Endometrium (tissue), 2 donors: ENCODE measurements at regions not wholly inside any gene's neighbourhood (a gene's known extent, or its start where the extent isn't known, plus 50 kb on each side); places are given as distances from the start of the nearest gene placed in this dataset.
A peak's percentile ranks its signal among the peaks of the same experiment; 100 is the strongest.

ENCODE experiments used
- FAIRE-seq: peaks from 2 replicates; lab custom pipeline; 2012; peaks lifted over from hg19 to GRCh38; lab: Jason Lieb, UNC
- donor health status: control.
- donor health status: control.

DNA sequence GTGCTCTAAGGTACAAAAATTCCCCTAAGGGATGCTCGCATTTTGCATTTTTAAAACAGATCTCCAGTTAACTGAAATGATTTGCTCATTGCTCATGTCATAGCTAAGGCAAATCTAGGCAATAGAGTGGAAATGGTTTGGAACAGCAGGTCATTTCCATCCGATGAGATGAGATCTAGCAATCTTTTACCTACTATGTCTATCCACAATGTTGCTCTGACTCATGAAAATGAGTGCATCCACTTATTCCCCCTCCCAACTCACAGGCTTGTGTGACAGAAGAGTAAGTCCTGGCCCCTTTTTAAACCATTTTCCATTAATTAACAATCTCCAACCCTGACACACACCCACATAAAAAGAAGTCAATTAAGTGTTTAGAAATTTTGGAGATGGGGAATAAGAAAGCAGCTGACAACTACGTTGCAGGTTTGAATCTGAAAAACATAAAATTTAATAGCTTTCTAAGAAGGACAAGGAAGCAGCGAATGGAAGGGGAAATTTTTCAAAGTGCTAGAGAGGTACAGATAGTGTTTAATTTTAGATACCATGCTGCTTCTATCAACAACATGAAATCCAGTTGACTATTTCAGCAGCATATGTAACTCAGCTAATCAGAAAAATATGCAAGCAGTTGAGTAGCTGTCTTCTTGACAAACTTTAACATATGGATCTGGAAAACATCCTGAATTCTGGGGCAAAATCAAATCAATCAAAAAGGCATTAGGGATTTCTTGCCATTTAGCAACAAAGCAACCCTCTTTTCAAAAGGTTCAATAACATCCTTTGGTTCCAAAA, 112.0 kb downstream of the TMCO5A start:
- FAIRE-seq, result no peak

DNA sequence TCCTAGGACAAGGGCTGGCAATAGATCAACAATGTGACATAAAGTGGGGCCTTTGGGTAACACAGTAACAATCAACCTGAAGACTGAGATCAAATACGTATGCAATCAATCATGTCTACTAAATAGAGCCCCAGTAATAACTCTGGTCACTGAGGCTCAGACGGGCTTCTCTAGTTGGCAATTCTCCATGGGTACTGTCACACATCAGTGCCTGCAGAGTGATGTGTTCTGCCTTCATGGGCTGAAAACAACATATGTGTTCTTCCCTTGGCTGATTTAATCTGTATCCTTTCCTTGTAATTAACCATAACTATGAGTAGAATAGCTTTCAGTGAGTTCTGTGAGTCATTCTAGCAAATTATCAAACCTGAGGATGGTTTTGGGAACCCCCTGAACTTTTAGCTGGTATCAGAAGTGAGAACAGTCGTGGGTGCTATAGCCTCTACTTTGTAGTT, 113.6 kb downstream of the TMCO5A start:
- no peak for FAIRE-seq

- no peak for FAIRE-seq
Observed at GRCh38 chr15:38049891-38050290, 115.5 kb downstream of the TMCO5A start.

DNA sequence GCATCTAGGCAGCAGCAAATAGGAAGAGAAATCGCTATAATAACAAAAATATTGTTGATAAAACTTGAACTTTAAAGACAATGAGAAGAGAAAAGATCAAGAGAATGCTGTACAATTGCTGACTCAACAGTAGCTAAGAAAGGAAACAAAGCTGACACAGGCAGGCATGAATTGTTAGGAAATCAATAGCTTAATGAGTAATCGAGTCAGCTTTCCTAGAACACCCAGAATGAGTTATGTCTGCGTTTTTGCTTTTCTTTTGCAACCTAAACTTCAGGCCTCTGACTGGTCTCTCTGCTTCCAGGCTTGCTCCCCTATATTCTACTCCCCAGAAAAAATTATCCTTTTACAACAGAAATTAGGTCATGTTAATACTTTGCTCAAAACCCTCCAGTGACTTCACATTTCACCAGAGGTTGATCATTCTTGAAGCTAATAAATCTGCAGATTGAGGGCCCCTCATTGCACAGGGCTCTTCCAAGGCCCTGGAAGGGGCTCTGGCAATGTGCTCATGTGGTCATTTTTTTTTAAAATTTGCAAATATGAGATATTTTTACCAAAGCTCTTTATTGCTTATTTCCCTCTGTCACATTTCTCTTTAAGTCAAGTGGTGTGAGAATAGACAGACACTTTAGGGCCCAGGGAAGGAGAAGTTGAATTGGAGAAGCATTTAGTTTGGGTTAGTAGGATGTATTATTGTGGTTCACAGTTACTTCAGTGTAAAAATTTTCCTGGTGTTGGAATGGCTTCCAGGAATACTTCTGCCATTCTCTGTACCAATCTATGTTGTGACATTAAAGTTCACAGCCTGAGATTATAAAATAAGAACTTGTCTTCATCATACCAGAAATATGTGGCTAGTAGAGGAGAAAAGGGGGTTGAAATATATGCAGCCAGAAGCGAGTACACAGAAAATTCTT, 116.3 kb downstream of the TMCO5A start:
- FAIRE-seq, result no peak

DNA sequence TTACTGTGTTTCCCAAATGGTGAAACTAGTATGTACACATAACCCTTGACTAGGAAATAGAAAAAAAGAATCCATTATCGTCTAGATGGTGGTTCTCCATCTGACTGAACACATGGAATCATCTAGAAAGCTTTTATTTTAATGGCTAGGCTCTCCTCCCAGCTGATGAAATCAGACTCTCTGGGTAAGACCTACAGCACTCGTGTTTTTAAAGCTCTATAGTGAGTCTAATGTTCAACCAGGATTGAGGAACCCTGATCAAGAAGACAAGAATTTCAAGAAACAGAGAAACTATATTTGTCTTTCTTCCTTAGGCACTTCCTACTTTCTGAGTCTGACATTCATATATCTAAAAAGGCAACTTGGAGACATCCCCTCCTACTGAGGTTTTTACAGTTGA, 118.8 kb downstream of the TMCO5A start:
- FAIRE-seq, result no peak

DNA sequence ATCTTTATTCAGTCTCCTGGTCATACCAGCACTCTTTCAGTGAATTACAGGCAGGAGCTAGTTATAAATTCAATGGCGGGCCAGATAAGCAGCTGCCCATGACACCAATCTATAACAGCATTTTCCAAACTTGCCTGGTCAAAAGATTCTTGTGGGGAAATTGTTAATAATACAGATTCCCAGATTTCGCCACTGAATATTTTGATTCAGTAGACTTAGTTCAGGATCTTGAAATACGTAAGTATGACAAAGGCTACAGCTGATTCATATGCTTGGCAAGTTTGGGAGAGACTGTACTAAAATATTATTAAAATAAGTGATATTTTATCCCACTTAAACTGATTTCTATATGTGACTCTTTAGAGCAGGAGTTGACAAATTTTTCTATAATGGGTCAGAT, 119.3 kb downstream of the TMCO5A start:
- no peak for FAIRE-seq

DNA sequence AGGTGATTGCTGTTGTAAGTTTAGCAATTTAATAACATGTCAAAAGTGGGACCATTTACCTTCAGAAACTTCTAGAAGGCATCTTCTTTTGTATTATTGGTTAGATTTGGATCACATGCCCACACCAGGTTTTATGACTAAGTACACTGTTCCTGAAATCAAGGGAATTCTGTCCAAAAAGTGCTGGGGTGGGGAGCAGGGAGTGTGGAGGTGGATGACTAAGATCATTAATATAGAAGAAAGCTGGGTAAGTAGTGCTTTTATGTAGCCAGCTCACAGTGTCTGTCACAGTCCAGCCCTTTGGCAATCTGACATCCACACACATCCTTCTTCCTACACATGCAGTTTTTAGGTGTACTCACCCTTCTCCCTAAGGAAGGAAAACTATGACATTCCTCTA, 120.0 kb downstream of the TMCO5A start:
- FAIRE-seq, result no peak

- FAIRE-seq, result peak; percentile 12
Observed at GRCh38 chr15:38058596-38059075, 124.2 kb downstream of the TMCO5A start.

DNA sequence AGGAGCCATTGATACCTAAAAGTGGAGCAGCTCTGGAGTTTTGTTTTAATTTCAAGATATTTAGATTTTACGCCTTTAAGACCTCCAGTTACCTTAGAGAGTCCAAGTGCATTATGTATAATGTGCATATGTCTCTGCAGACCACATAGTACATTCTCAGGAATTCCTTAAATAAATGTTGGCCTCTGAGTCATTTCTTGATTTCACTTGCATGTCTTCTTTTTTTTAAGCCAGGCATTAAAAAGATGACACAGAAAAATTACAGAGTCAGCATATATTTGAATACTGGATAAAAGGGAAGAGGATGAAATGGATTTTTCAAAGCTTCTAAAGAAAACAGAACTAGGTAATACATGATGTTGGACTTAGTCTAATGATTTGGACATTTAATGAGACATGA, 125.2 kb downstream of the TMCO5A start:
- no peak for FAIRE-seq

GRCh38 chr15:38061856-38062649, 127.6 kb downstream of the TMCO5A start:
- FAIRE-seq, result no peak

DNA sequence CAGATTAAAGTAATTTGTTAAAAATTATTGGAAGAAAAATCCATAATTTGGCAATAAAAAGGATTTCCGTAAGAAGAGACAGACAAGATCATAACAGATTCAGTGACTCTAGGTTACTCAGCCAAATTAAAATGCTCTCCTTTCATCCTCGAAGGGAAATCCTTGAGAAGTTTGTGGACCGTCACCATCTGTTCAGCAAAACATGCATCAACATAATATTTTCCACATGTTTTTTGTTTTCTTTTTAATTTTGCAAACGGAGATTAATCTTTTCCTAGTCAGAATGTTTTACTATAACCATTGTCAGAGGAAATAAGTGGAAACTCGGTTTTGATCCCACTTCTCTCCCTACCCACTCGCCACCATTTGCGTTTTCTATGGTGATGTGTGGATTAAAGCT, 128.3 kb downstream of the TMCO5A start:
- peak; percentile 92 for FAIRE-seq

DNA sequence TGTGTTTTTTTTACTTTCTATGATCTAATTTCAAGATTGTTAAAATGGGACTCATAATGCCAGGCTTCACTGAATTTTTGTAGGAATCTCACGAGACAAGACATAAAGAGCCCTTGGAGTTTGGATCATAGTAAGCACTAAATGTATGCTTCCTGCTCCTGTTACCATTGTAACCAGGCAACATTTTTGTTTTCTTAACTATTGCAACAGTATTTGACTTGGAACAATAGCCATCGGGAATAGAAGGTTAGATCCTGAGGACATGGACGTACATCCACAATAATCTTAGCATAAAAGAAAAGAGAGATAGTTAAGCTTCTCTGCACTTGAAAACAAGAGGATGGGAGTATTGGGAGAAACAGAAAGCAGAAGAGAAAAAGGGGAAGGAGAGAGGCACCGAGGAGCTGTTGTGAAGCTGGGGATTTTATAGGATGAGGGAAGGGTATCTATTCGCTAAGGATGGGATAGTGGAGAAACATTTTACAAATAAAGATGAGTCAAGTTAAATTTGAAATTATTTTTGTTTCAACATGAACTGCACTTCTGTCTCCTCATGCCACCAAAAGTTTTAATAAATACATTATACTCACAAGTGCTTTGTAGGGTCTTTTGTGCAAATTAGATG, 131.4 kb downstream of the TMCO5A start:
- no peak for FAIRE-seq

DNA sequence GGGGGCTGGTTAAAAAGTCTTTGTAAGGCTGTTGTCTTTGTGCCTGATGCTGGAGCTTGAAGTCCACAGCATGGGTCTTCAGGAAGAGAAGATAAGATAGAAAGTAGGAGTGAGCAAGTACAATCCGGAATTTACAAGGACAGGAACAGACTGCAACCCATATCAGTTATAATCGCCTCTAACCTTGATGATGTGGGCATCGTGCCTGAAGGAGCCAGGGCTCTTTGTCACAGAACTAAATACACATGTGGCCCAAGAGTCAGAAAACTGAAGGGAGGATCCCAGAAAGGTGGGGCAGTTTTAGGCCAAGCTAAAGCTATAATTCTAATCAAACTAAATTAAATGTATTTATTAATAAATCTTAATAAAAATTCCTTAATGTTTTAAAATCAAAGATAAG, 132.2 kb downstream of the TMCO5A start:
- no peak for FAIRE-seq

GRCh38 chr15:38068626-38069391, 134.4 kb downstream of the TMCO5A start:
- no peak for FAIRE-seq

DNA sequence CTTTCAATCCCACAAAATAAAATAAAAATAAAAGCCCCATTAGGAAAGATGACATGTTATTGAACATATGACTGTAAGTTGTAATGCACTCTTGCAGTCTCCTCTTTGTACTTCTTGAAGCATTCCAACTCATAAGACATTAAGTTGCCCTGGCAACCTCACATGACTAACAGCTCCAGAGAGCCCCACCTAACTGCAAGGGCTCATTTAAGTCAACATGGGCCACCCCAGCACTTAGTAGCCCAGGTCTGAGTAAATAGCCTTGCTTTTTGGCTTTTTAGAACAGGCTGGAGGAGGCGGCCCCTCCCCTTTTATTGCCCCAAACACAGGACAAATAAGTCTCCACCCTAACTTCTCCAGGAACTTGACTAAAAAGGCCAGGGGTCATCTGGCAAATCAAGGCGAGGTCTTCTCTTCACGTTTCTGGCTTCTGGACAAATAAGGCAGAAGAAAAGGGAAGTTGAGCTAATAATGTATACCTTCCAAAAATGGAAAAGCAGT, 135.1 kb downstream of the TMCO5A start:
- FAIRE-seq, result peak; percentile 76

DNA sequence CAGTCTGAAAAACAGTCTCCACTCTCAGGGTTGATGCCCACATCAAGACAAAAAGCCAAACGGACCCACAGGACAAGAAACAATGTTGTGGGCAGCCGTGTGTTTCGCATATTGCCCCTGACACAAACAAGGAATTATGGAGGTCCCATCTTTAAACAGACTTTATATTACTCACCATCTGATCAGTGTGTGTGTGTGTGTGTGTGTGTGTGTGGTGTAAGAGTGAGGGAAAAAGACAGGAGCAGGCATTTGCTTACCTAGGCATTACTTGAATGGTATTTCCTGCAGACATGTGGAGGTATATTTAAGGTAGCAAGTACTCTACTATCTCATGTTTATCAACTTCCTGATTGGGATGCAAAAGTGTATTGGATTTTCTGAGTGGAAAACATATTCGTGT, 136.3 kb downstream of the TMCO5A start:
- FAIRE-seq, result no peak

DNA sequence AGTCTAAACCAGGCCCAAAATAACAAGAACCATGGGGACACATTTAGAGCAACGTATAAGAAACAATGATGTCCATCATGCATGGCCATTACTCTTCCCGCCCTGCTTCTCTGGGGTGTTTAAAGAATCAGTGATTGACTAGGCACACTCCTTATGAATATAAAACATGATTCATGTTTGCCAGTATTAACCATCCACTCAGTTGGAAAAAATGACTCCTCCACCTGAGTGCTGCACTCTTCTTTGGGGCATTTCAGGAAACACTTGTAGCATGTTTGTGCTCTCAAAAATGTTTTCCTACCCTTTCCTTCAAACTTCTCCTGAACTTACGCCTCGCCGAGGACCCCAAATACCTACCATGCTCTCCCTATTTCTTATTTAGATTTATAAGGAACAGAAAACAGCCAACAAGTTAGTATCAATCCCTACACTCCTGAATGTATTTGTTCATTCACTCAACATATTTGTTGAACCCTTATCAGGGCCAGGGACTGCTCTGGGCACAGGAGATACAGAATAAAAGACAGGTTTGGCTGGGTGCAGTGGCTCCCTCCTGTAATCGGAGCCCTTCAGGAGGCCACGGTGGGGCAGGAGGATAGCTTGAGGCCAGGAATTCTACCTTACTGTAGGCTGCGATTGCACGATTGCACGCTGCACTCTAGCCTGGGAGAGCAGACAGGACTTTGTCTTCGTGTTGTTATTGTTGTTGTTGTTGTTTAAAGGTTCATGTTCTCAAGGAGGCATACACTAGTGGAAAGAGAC, 137.0 kb downstream of the TMCO5A start:
- no peak for FAIRE-seq

GRCh38 chr15:38072007-38072347, 137.5 kb downstream of the TMCO5A start:
- no peak for FAIRE-seq

DNA sequence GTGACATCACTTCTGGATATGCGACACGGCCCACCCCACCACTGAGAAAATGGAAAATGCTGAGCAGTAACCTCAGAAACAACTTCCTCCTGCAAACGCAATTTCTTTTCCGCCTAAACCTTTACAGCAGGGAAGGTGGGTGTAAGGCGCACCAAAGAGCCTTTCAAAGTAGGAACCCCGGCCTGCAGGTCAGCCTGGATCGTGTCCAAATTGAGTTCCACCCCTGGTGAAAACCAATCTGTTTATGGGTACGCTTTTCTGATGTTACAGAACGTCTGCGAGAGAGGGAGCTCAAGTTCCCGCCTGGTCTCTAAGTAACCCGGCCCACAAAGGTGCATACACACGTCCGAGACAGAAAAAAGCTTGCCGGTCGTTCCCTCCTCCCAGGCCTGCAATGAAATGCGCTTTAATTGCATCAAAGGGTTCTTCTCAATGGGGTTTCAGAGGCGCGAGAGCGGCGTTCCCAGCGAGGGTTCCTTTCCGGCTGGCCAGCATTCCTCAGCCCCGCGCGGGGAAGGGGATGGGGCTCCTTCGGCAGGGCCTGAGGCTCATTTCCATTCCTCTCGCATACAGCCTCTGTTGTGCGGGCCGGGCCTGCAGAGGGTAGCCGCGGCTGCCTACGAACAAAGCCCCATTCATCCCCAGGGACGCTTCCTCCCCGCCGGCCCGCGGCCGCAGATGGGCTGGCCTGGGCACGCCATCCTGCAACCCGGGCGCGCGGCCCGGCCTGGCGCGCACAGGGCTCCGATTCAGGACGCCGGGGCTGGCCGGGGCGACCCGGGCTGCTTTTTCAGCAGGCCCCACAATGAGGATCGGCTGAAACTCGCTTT, 138.1 kb downstream of the TMCO5A start:
- FAIRE-seq, result no peak
